ENCODE measurements at regions not wholly inside any gene's neighbourhood (a gene's known extent, or its start where the extent isn't known, plus 50 kb on each side); places are given as distances from the start of the nearest gene placed in this dataset.

- DNase-seq (ENCODE audit: low read depth), result no peak
Observed at GRCh38 chr22:27308513-27308912, 493.0 kb downstream of the MN1 start.

GRCh38 chr22:27309697-27310096 lies 491.9 kb downstream of the MN1 start:
- TF ChIP-seq CTCF (IDR thresholded peaks at IDR 0.05; ENCODE audit: insufficient read depth, low read depth, low read length), result no peak
- no peak for DNase-seq (ENCODE audit: low read depth)
- H3K4me3 ChIP-seq (ENCODE audit: low read depth, low read length), result no peak overlapping the region

More at GRCh38 chr22:27308513-27308912, 493.0 kb downstream of the MN1 start:
- TF ChIP-seq CTCF (IDR thresholded peaks at IDR 0.05; ENCODE audit: insufficient read depth, low read depth, low read length), result no peak
- H3K4me3 ChIP-seq (ENCODE audit: low read depth, low read length), result no peak overlapping the region

- no peak for TF ChIP-seq CTCF (IDR thresholded peaks at IDR 0.05; ENCODE audit: insufficient read depth, low read depth, low read length)
- no peak for DNase-seq (ENCODE audit: low read depth)
Observed at GRCh38 chr22:27310966-27311697, 490.4 kb downstream of the MN1 start.

GRCh38 chr22:27311698-27312550 lies 489.6 kb downstream of the MN1 start:
- no peak overlapping the region for H3K4me3 ChIP-seq (ENCODE audit: low read depth, low read length)
- no peak for DNase-seq (ENCODE audit: low read depth)
- TF ChIP-seq CTCF (IDR thresholded peaks at IDR 0.05; ENCODE audit: insufficient read depth, low read depth, low read length), result no peak

More at GRCh38 chr22:27310966-27311697, 490.4 kb downstream of the MN1 start:
- no peak overlapping the region for H3K4me3 ChIP-seq (ENCODE audit: low read depth, low read length)

GRCh38 chr22:27312565-27312964 lies 489.0 kb downstream of the MN1 start:
- DNase-seq (ENCODE audit: low read depth), result no peak
- no peak for TF ChIP-seq CTCF (IDR thresholded peaks at IDR 0.05; ENCODE audit: insufficient read depth, low read depth, low read length)
- no peak overlapping the region for H3K4me3 ChIP-seq (ENCODE audit: low read depth, low read length)

- DNase-seq (ENCODE audit: low read depth), result no peak
- TF ChIP-seq CTCF (IDR thresholded peaks at IDR 0.05; ENCODE audit: insufficient read depth, low read depth, low read length), result no peak
- H3K4me3 ChIP-seq (ENCODE audit: low read depth, low read length), result no peak overlapping the region
Observed at GRCh38 chr22:27312966-27313855, 488.3 kb downstream of the MN1 start.

All from fibroblast of villous mesenchyme (primary cell).